ENCODE measurements at regions not wholly inside any gene's neighbourhood (a gene's known extent, or its start where the extent isn't known, plus 50 kb on each side); places are given as distances from the start of the nearest gene placed in this dataset.

- H3K9me1 ChIP-seq (ENCODE audit: control insufficient read depth, extremely low read depth, insufficient read depth, low read length): no peaks in the 10 kb centered on the region
- no peak overlapping the region for H3K9ac ChIP-seq (ENCODE audit: control insufficient read depth, extremely low read depth, insufficient read depth, low read length)
- H3K79me2 ChIP-seq (ENCODE audit: control insufficient read depth, insufficient read depth, low read length): no peaks in the 10 kb centered on the region
- H4K20me1 ChIP-seq (ENCODE audit: control insufficient read depth, extremely low read depth, insufficient read depth, low read length): no peaks in the 10 kb centered on the region
- DNase-seq (ENCODE audit: low read depth, low spot score) (no peak), FAIRE-seq (no peak)
- no peaks in the 10 kb centered on the region for H3K4me1 ChIP-seq (ENCODE audit: control insufficient read depth, extremely low read depth, insufficient read depth, low read length)
- TF ChIP-seq, protein P1, sequence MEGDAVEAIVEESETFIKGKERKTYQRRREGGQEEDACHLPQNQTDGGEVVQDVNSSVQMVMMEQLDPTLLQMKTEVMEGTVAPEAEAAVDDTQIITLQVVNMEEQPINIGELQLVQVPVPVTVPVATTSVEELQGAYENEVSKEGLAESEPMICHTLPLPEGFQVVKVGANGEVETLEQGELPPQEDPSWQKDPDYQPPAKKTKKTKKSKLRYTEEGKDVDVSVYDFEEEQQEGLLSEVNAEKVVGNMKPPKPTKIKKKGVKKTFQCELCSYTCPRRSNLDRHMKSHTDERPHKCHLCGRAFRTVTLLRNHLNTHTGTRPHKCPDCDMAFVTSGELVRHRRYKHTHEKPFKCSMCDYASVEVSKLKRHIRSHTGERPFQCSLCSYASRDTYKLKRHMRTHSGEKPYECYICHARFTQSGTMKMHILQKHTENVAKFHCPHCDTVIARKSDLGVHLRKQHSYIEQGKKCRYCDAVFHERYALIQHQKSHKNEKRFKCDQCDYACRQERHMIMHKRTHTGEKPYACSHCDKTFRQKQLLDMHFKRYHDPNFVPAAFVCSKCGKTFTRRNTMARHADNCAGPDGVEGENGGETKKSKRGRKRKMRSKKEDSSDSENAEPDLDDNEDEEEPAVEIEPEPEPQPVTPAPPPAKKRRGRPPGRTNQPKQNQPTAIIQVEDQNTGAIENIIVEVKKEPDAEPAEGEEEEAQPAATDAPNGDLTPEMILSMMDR (optimal IDR thresholded peaks at IDR 0.05 in 1 of 3, IDR thresholded peaks at IDR 0.05 in 1 of 3, conservative IDR thresholded peaks at IDR 0.05 in 1 of 3; ENCODE audit: extremely low read depth in 1 of 3, insufficient read depth in 2 of 3, low read length in 3 of 3): no peak
- no peak for TF ChIP-seq EZH2 (IDR thresholded peaks at IDR 0.05; ENCODE audit: low read length)
- no peak overlapping the region for H2AFZ ChIP-seq (ENCODE audit: control insufficient read depth, low read length)
- H3K27me3 ChIP-seq (ENCODE audit: control insufficient read depth, extremely low read depth, insufficient read depth, low read length): no peaks in the 10 kb centered on the region
- H3K36me3 ChIP-seq (ENCODE audit: control insufficient read depth in 2 of 2, extremely low read depth in 1 of 2, insufficient read depth in 2 of 2, low read length in 2 of 2): no peaks in the 10 kb centered on the region
- H3K4me3 ChIP-seq (ENCODE audit: control insufficient read depth in 2 of 3, extremely low read depth in 1 of 3, insufficient read depth in 2 of 3, low read depth in 1 of 3, low read length in 3 of 3): no peak overlapping the region
- H3K9me3 ChIP-seq (ENCODE audit: control insufficient read depth, low read depth, low read length): no peaks in the 10 kb centered on the region
- dilution Hi-C loops (cut with MboI; ENCODE audit: extremely low pct_ligation_motif_present, low sequenced_read_pairs): no loop called here
- H3K27ac ChIP-seq (ENCODE audit: control insufficient read depth, insufficient read depth, low read length): no peak overlapping the region
- H3K4me2 ChIP-seq (ENCODE audit: control insufficient read depth, extremely low read depth, insufficient read depth, low read depth, low read length): no peak overlapping the region
Measured at GRCh38 chr6:132025468-132025867, 74.3 kb upstream of the CCN2 start.

DNA sequence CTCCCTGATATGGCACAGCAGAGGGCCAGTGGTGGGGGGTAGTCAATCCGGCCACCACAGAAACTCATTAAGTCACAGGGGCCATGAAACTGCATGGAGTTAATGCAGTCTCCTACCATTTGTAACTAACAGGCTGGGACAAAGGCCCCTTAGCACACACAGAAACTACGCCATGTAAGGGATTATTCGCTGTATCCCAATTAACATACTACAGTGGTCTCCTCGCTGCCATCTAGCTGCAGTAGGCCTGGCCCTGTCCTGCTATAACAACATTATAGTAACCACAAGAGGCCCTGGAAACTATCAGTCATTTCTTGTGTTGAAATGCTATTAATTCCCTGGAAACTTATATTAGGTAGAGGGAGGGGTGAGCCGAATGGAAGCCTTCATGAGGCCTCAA, 72.3 kb upstream of the CCN2 start:
- Histone ChIP-seq H3K9me3 (ENCODE audit: control insufficient read depth, low read depth, low read length) (no peaks in the 10 kb centered on the region), H3K4me3 (ENCODE audit: control insufficient read depth in 2 of 3, extremely low read depth in 1 of 3, insufficient read depth in 2 of 3, low read depth in 1 of 3, low read length in 3 of 3) (no peak overlapping the region), H3K27me3 (ENCODE audit: control insufficient read depth, extremely low read depth, insufficient read depth, low read length) (no peaks in the 10 kb centered on the region), H3K27ac (ENCODE audit: control insufficient read depth, insufficient read depth, low read length) (no peak overlapping the region), H3K79me2 (ENCODE audit: control insufficient read depth, insufficient read depth, low read length) (no peaks in the 10 kb centered on the region), H4K20me1 (ENCODE audit: control insufficient read depth, extremely low read depth, insufficient read depth, low read length) (no peaks in the 10 kb centered on the region), H3K9ac (ENCODE audit: control insufficient read depth, extremely low read depth, insufficient read depth, low read length) (no peak overlapping the region), H3K36me3 (ENCODE audit: control insufficient read depth in 2 of 2, extremely low read depth in 1 of 2, insufficient read depth in 2 of 2, low read length in 2 of 2) (no peaks in the 10 kb centered on the region), H3K4me1 (ENCODE audit: control insufficient read depth, extremely low read depth, insufficient read depth, low read length) (no peaks in the 10 kb centered on the region), H3K9me1 (ENCODE audit: control insufficient read depth, extremely low read depth, insufficient read depth, low read length) (no peaks in the 10 kb centered on the region), H3K4me2 (ENCODE audit: control insufficient read depth, extremely low read depth, insufficient read depth, low read depth, low read length) (no peak overlapping the region), H2AFZ (ENCODE audit: control insufficient read depth, low read length) (no peak overlapping the region)
- dilution Hi-C loops (cut with MboI; ENCODE audit: extremely low pct_ligation_motif_present, low sequenced_read_pairs): no loop called here
- no peak for FAIRE-seq
- no peak for DNase-seq (ENCODE audit: low read depth, low spot score)
- TF ChIP-seq EZH2 (IDR thresholded peaks at IDR 0.05; ENCODE audit: low read length): no peak
- TF ChIP-seq, protein P1 (optimal IDR thresholded peaks at IDR 0.05 in 1 of 3, IDR thresholded peaks at IDR 0.05 in 1 of 3, conservative IDR thresholded peaks at IDR 0.05 in 1 of 3; ENCODE audit: extremely low read depth in 1 of 3, insufficient read depth in 2 of 3, low read length in 3 of 3): peak in 1 of 3 experiments; percentile 35

Data from keratinocyte (primary cell).